Vagina (tissue), 2 donors: ENCODE measurements at regions not wholly inside any gene's neighbourhood (a gene's known extent, or its start where the extent isn't known, plus 50 kb on each side); places are given as distances from the start of the nearest gene placed in this dataset.

Experiments
- DNase-seq, 2 donors: peaks; one replicate each; pipeline ENCODE4 v3.0.0-alpha.2; 2017; ENCODE audit errors: extremely low spot score in 2 of 2
- H3K27ac ChIP-seq: fragments of 200-600 bp; sonication (generic); one replicate; pipeline ENCODE4 v1.5.1; 2019
- H3K27me3 ChIP-seq: fragments of 200-600 bp; sonication (generic); one replicate; pipeline ENCODE4 v1.5.1; 2019
- H3K36me3 ChIP-seq, 2 donors: fragments of 200-600 bp; sonication (generic); one replicate each; pipeline ENCODE4 v1.5.1; 2017 to 2019
- H3K4me1 ChIP-seq: fragments of 200-600 bp; sonication (generic); one replicate; pipeline ENCODE4 v1.5.1; 2019
- H3K4me3 ChIP-seq, 2 donors: fragments of 200-600 bp; sonication (generic); 1 replicate in 1 of 2; 2 replicates in 1 of 2; pipeline ENCODE4 v1.5.1; 2016 to 2019
- H3K9me3 ChIP-seq: fragments of 200-600 bp; sonication (generic); one replicate; pipeline ENCODE4 v1.5.1; 2019
- CTCF ChIP-seq, 3 experiments: fragments of 450-650 bp in 2 of 3; fragments of 200-600 bp in 1 of 3; sonication (generic) in 1 of 3; IDR thresholded peaks; one replicate each; pipeline ENCODE4 v1.5.1; 2017 to 2019; ENCODE audit warnings: antibody characterized with exemption in 3 of 3, mild to moderate bottlenecking in 2 of 3, moderate library complexity in 2 of 3
- POLR2A ChIP-seq, 2 donors: fragments of 450-650 bp; IDR thresholded peaks; one replicate each; pipeline ENCODE4 v1.6.1; 2017; ENCODE audit warnings: antibody characterized with exemption in 2 of 2, mild to moderate bottlenecking in 2 of 2, moderate library complexity in 2 of 2
- POLR2AphosphoS5 ChIP-seq, 2 donors: sonication (generic); formaldehyde crosslinking; IDR thresholded peaks; one replicate each; pipeline ENCODE4 v1.9.0; 2017; ENCODE audit warnings: antibody characterized with exemption in 2 of 2, mild to moderate bottlenecking in 2 of 2, low read depth in 1 of 2; ENCODE audit not compliant: insufficient read depth in 1 of 2
- intact Hi-C: fragments of 100-400 bp; cut with DNase I; formaldehyde crosslinking; loops from one replicate; pipeline ENCODE4 v1.15.1; 2023

DNA sequence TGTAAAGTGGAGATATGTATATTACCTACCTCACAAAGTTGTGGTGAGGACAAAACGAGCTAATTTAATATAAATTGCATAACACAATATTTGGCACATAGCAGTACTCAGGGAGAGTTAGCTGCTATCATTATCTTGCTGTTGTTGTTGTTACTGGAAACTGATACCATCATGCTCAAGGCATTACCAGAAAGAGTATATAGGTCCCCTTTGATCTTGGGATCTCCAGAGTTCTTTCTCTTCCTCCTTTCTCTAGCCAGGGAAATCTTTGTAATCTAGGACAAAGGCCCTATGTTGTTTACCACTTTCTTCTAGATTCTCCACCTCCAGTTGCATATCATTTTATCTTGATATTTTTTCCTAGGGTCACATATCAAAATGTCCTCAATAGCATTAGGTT, 114.8 kb upstream of the RASA1 start:
- H3K9me3 ChIP-seq: no peaks in the 10 kb centered on the region
- H3K36me3 ChIP-seq: no peaks in the 10 kb centered on the region
- H3K4me3 ChIP-seq: no peak overlapping the region
- no peak overlapping the region for H3K27ac ChIP-seq
- intact Hi-C loops: no loop called here
- H3K27me3 ChIP-seq: no peaks in the 10 kb centered on the region
- no peak for TF ChIP-seq POLR2AphosphoS5 (IDR thresholded peaks at IDR 0.05; ENCODE audit: insufficient read depth in 1 of 2, low read depth in 1 of 2)
- DNase-seq: no peak
- no peaks in the 10 kb centered on the region for H3K4me1 ChIP-seq

DNA sequence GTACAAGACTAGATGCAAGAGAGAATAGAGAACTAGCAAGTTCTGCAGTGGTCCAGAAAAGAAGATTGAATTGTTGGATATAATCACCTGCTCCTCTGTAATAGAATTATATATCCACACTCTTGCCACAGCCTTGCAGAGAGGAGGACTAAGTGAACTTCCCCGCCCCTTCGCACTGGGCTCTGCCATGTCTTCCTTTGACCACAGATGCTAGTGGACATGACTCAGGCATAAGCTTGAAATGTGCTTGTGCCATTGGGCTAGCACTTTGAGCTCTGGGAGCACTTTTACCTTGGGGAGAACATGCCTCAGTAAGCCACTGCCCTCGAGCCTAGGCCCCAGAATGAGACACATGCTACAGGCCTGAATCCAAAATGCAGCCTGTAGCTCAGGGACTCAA, 113.5 kb upstream of the RASA1 start:
- Histone ChIP-seq H3K9me3 (no peaks in the 10 kb centered on the region), H3K4me1 (no peaks in the 10 kb centered on the region), H3K27ac (no peak overlapping the region), H3K27me3 (no peaks in the 10 kb centered on the region), H3K36me3 (no peaks in the 10 kb centered on the region), H3K4me3 (no peak overlapping the region)
- TF ChIP-seq POLR2A (IDR thresholded peaks at IDR 0.05) (no peak), CTCF (IDR thresholded peaks at IDR 0.05) (no peak), POLR2AphosphoS5 (IDR thresholded peaks at IDR 0.05; ENCODE audit: insufficient read depth in 1 of 2, low read depth in 1 of 2) (no peak)
- DNase-seq: no peak
- intact Hi-C loops: no loop called here

GRCh38 chr5:87155106-87155505, 112.6 kb upstream of the RASA1 start:
- intact Hi-C loops: no loop called here
- no peaks in the 10 kb centered on the region for H3K36me3 ChIP-seq
- DNase-seq: no peak
- no peaks in the 10 kb centered on the region for H3K27me3 ChIP-seq
- no peaks in the 10 kb centered on the region for H3K9me3 ChIP-seq
- no peaks in the 10 kb centered on the region for H3K4me1 ChIP-seq
- H3K27ac ChIP-seq: no peak overlapping the region
- TF ChIP-seq POLR2A (IDR thresholded peaks at IDR 0.05): no peak
- no peak overlapping the region for H3K4me3 ChIP-seq

DNA sequence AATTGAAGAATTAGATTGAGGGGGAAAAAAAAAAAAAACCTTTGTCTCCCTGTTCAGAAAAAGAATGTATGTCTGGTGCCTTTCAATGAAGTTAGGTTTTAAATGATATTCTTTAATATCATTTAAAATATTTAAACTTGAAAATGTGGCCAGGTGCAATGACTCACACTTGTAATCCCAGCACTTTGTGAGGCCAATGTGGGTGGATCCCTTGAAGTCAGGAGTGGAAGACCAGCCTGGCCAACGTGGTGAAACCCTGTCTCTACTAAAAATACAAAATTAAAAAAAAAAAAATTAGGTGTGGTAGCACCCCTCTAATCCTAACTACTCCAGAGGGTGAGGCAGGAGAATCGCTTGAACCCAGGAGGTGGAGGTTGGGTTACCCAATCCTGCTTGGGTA, 111.1 kb upstream of the RASA1 start:
- Histone ChIP-seq H3K27ac (no peak overlapping the region), H3K4me1 (no peaks in the 10 kb centered on the region), H3K27me3 (no peaks in the 10 kb centered on the region), H3K9me3 (no peaks in the 10 kb centered on the region), H3K4me3 (no peak overlapping the region), H3K36me3 (no peaks in the 10 kb centered on the region)
- no peak for DNase-seq
- intact Hi-C loops: no loop called here
- TF ChIP-seq POLR2A (IDR thresholded peaks at IDR 0.05) (no peak), CTCF (IDR thresholded peaks at IDR 0.05) (no peak), POLR2AphosphoS5 (IDR thresholded peaks at IDR 0.05; ENCODE audit: insufficient read depth in 1 of 2, low read depth in 1 of 2) (no peak)

DNA sequence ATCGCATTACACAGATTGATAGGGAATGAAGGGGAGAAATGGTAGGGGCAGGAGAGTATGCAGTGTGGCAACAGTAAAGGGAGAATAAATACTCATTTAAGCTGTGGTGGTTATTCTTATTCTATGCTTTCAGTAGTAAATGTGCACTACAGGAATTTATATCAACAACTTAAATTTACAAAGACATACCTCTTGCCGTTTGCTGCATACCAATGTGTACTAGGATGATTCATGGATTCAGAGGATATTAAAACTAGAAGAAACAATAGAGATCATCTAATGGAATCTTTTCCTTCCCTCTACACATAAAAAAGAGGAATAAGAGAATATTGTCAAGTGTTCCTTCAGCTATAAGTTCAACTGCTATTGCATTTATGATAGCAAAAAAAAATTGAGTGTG, 103.3 kb upstream of the RASA1 start:
- no peak for TF ChIP-seq POLR2A (IDR thresholded peaks at IDR 0.05)
- TF ChIP-seq CTCF (IDR thresholded peaks at IDR 0.05): no peak
- TF ChIP-seq POLR2AphosphoS5 (IDR thresholded peaks at IDR 0.05; ENCODE audit: insufficient read depth in 1 of 2, low read depth in 1 of 2): no peak
- H3K27ac ChIP-seq: no peak overlapping the region
- H3K4me3 ChIP-seq: no peak overlapping the region
- no peak for DNase-seq
- intact Hi-C loops: no loop called here
- H3K9me3 ChIP-seq: no peaks in the 10 kb centered on the region
- H3K36me3 ChIP-seq: no peaks in the 10 kb centered on the region
- no peaks in the 10 kb centered on the region for H3K27me3 ChIP-seq
- no peaks in the 10 kb centered on the region for H3K4me1 ChIP-seq

- Histone ChIP-seq H3K9me3 (no peaks in the 10 kb centered on the region), H3K36me3 (no peaks in the 10 kb centered on the region), H3K4me3 (no peak overlapping the region), H3K27me3 (no peaks in the 10 kb centered on the region), H3K4me1 (no peaks in the 10 kb centered on the region), H3K27ac (no peak overlapping the region)
- intact Hi-C loops: no loop called here
- no peak for TF ChIP-seq CTCF (IDR thresholded peaks at IDR 0.05)
- TF ChIP-seq POLR2A (IDR thresholded peaks at IDR 0.05): no peak
- no peak for TF ChIP-seq POLR2AphosphoS5 (IDR thresholded peaks at IDR 0.05; ENCODE audit: insufficient read depth in 1 of 2, low read depth in 1 of 2)
- no peak for DNase-seq
Measured at GRCh38 chr5:87169300-87169991, 98.2 kb upstream of the RASA1 start.
